Sigmoid colon (tissue), 6 donors: ENCODE measurements at regions not wholly inside any gene's neighbourhood (a gene's known extent, or its start where the extent isn't known, plus 50 kb on each side); places are given as distances from the start of the nearest gene placed in this dataset.

Source experiments
- DNase-seq: peaks from one replicate; pipeline ENCODE4 v3.0.0-alpha.2; 2019
- H3K27ac ChIP-seq, 4 donors: fragments of 200-600 bp; sonication (generic); one replicate each; pipeline ENCODE4 v1.5.1; 2016 to 2019; ENCODE audit warnings: mild to moderate bottlenecking in 1 of 4
- H3K27me3 ChIP-seq, 3 donors: fragments of 200-600 bp; sonication (generic); one replicate each; pipeline ENCODE4 v1.5.1; 2019; ENCODE audit warnings: mild to moderate bottlenecking in 1 of 3
- H3K36me3 ChIP-seq, 4 donors: fragments of 200-600 bp; sonication (generic); one replicate each; pipeline ENCODE4 v1.5.1; 2016 to 2019
- H3K4me1 ChIP-seq, 4 donors: fragments of 200-600 bp; sonication (generic); one replicate each; pipeline ENCODE4 v1.5.1; 2017 to 2019
- H3K4me3 ChIP-seq, 4 donors: fragments of 200-600 bp; sonication (generic); one replicate each; pipeline ENCODE4 v1.5.1; 2017 to 2019; ENCODE audit warnings: mild to moderate bottlenecking in 2 of 4, moderate library complexity in 1 of 4
- H3K9me3 ChIP-seq, 4 donors: fragments of 200-600 bp in 3 of 4; sonication (generic) in 3 of 4; one replicate each; pipeline versions ENCODE4 v1.5.1 to v1.6.1; 2013 to 2019
- EP300 ChIP-seq, 4 donors: sonication (generic); formaldehyde crosslinking; IDR thresholded peaks; one replicate each; pipeline ENCODE4 v1.6.1; 2017; ENCODE audit warnings: antibody characterized with exemption in 4 of 4
- POLR2A ChIP-seq, 2 donors: fragments of 450-650 bp; IDR thresholded peaks; one replicate each; pipeline ENCODE4 v1.6.1; 2016; ENCODE audit warnings: antibody characterized with exemption in 2 of 2, mild to moderate bottlenecking in 2 of 2, moderate library complexity in 2 of 2
- POLR2AphosphoS5 ChIP-seq, 4 donors: sonication (generic); formaldehyde crosslinking; IDR thresholded peaks; one replicate each; pipeline ENCODE4 v1.6.1; 2017; ENCODE audit warnings: antibody characterized with exemption in 4 of 4
- WGBS, 2 donors: extraction: QIAGEN DNeasy Blood & Tissue Kit; methylation state at CpG; one replicate each; pipeline ENCODE4 v1.1.7; 2013; 5-methylcytosine and 5-hydroxymethylcytosine counted together
- intact Hi-C: fragments of 100-400 bp; cut with DNase I; formaldehyde crosslinking; loops from one replicate; pipeline ENCODE4 v1.15.1; 2023
- TF ChIP-seq, protein P1 (sequence below), 4 experiments: fragments of 450-650 bp in 3 of 4; fragments of 200-600 bp in 1 of 4; IDR thresholded peaks; one replicate each; pipeline ENCODE4 v1.5.1; 2016 to 2019; ENCODE audit warnings: antibody characterized with exemption in 4 of 4, mild to moderate bottlenecking in 3 of 4, moderate library complexity in 2 of 4
- donor health status: healthy with polysubstance abuse.
- donor health status: healthy.

DNA sequence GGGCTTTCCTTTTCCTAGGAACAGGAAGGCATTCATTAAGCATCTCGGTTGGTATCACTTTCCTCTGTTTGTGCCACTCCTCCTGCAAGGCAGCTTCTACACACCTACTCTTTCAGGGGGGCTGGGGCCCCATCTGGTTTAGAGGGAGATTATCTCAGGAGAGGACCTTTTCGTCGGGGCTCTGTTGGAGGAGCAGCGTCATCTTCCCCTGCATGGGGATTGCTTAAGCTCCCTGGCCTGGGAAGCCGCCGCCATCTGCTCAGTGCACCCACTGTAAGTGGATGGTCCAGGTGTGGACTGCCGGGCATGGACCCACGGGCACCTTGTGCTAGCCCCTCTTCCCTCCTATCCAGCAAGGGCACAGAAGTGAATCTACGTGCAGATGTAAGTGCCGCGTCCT lies 355.3 kb upstream of the SMIM21 start:
- Histone ChIP-seq H3K27me3 (no peaks in the 10 kb centered on the region), H3K4me3 (no peak overlapping the region), H3K27ac (no peak overlapping the region), H3K4me1 (no peaks in the 10 kb centered on the region), H3K9me3 (no peaks in the 10 kb centered on the region), H3K36me3 (no peaks in the 10 kb centered on the region)
- intact Hi-C loops: no loop called here
- no peak for DNase-seq
- 89% methylated on average over 11 of the region's 11 CpGs for WGBS, 2 donors
- no peak for TF ChIP-seq EP300 (IDR thresholded peaks at IDR 0.05)
- no peak for TF ChIP-seq POLR2AphosphoS5 (IDR thresholded peaks at IDR 0.05)
- TF ChIP-seq, protein P1, sequence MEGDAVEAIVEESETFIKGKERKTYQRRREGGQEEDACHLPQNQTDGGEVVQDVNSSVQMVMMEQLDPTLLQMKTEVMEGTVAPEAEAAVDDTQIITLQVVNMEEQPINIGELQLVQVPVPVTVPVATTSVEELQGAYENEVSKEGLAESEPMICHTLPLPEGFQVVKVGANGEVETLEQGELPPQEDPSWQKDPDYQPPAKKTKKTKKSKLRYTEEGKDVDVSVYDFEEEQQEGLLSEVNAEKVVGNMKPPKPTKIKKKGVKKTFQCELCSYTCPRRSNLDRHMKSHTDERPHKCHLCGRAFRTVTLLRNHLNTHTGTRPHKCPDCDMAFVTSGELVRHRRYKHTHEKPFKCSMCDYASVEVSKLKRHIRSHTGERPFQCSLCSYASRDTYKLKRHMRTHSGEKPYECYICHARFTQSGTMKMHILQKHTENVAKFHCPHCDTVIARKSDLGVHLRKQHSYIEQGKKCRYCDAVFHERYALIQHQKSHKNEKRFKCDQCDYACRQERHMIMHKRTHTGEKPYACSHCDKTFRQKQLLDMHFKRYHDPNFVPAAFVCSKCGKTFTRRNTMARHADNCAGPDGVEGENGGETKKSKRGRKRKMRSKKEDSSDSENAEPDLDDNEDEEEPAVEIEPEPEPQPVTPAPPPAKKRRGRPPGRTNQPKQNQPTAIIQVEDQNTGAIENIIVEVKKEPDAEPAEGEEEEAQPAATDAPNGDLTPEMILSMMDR (IDR thresholded peaks at IDR 0.05): no peak
- no peak for TF ChIP-seq POLR2A (IDR thresholded peaks at IDR 0.05)

DNA sequence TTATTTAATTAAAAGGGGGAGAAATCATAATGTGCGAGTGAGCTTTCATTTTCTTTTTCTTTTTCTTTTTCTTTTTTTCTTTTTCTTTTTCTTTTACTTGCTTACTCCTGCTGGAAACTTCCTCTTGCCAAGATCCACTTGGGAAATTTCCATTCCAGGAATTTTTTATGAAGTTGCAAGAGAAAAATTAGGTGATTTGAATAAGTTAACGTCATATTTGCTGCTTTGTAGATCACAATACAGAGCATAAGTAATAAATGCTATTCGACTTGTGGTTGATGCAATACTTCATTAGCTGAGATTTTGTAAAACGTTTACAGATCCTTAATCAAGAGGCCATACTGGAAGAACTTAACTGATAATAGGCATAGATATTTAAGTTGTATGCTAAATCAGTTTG lies 354.7 kb upstream of the SMIM21 start:
- Histone ChIP-seq H3K27me3 (no peaks in the 10 kb centered on the region), H3K4me3 (no peak overlapping the region), H3K27ac (no peak overlapping the region), H3K9me3 (no peaks in the 10 kb centered on the region), H3K36me3 (no peaks in the 10 kb centered on the region), H3K4me1 (peaks cover 0 to under 1% (median 0%) of the 10 kb centered on the region in 4 donors)
- no peak for DNase-seq
- intact Hi-C loops: no loop called here
- TF ChIP-seq POLR2A (IDR thresholded peaks at IDR 0.05) (no peak), POLR2AphosphoS5 (IDR thresholded peaks at IDR 0.05) (no peak), EP300 (IDR thresholded peaks at IDR 0.05) (no peak)
- TF ChIP-seq, protein P1 (IDR thresholded peaks at IDR 0.05): no peak
- WGBS, 2 donors: 87% methylated on average over 4 of the region's 4 CpGs

DNA sequence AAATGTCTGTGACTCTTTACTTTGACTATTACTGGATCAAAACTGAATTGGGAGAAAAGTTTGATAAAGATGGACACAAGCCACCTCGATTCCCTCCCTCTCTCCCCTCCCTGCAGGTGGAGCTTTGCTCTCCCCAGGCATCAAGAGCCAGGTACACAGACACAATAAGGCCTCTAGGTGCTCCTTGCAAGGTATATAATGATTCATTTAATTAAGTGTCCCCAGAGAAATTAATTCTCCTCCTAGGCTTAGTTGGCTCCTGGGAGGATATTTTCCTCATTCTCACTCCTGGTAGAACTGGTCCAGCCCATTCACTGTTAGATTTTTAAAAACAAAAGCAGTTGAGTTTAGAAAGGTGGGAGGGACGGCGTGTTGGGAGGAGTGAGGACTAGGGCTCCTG lies 352.4 kb upstream of the SMIM21 start:
- H3K4me1 ChIP-seq: peaks cover 0 to 7% (median 4%) of the 10 kb centered on the region in 4 donors
- no peaks in the 10 kb centered on the region for H3K36me3 ChIP-seq
- H3K27ac ChIP-seq: no peak overlapping the region
- H3K9me3 ChIP-seq: no peaks in the 10 kb centered on the region
- no peak overlapping the region for H3K4me3 ChIP-seq
- no peaks in the 10 kb centered on the region for H3K27me3 ChIP-seq
- 59 to 80% methylated on average over 3 of the region's 3 CpGs for WGBS, 2 donors
- TF ChIP-seq POLR2A (IDR thresholded peaks at IDR 0.05) (no peak), POLR2AphosphoS5 (IDR thresholded peaks at IDR 0.05) (no peak), EP300 (IDR thresholded peaks at IDR 0.05) (no peak)
- TF ChIP-seq, protein P1 (IDR thresholded peaks at IDR 0.05): no peak
- DNase-seq: no peak
- intact Hi-C loops: no loop called here

DNA sequence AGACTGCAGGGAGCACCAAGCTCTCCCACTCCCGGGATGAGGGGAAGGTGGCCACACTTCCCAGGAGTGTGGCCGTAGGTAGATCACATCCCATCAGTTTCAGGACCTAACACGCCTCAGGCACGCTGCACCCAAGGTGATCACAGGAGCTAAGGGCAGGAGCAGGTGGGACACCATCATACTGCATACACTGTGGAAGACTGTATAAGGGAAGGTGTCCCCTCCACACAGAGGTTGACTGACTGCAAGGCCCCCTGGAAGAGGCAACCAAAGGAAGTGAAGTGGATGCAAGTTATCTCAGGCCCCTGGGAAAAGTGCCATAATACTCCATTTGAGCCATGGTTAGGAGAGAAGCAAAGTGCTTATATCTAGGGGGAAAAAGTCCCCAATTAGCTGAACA lies 351.9 kb upstream of the SMIM21 start:
- H3K4me3 ChIP-seq: no peak overlapping the region

DNA sequence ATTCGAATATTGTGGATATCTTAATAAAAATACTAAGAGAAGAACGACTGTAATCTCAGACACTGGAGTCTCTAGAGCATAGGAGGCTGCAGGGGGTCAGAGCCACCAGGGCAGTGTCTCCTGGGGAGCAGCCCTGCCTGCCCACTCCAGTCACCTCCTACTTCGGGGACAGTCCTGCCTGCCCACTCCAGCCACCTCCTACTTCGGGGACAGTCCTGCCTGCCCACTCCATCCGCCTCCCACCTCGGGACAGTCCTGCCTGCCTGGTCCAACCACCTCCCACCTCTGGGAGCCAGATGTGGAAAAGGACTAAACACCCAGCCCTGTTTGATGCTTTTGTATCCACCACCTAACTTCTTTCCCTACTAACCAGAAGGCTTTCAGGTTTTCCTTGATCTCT lies 350.1 kb upstream of the SMIM21 start:
- no peak for DNase-seq
- H3K4me3 ChIP-seq: no peak overlapping the region
- H3K27me3 ChIP-seq: no peaks in the 10 kb centered on the region
- no peaks in the 10 kb centered on the region for H3K9me3 ChIP-seq
- H3K36me3 ChIP-seq: no peaks in the 10 kb centered on the region
- H3K27ac ChIP-seq: no peak overlapping the region
- intact Hi-C loops: no loop called here
- peaks cover 0 to 29% (median 7%) of the 10 kb centered on the region in 4 donors for H3K4me1 ChIP-seq
- 67 to 71% methylated on average over 6 of the region's 6 CpGs for WGBS, 2 donors
- TF ChIP-seq POLR2A (IDR thresholded peaks at IDR 0.05): no peak
- TF ChIP-seq EP300 (IDR thresholded peaks at IDR 0.05): no peak
- no peak for TF ChIP-seq POLR2AphosphoS5 (IDR thresholded peaks at IDR 0.05)
- TF ChIP-seq, protein P1 (IDR thresholded peaks at IDR 0.05): no peak

More for the DNA sequence above, 351.9 kb upstream of the SMIM21 start:
- Histone ChIP-seq H3K9me3 (no peaks in the 10 kb centered on the region), H3K36me3 (no peaks in the 10 kb centered on the region), H3K27me3 (no peaks in the 10 kb centered on the region), H3K27ac (no peak overlapping the region), H3K4me1 (peaks cover 0 to 12% (median 5%) of the 10 kb centered on the region in 4 donors)
- TF ChIP-seq, protein P1 (IDR thresholded peaks at IDR 0.05): no peak
- TF ChIP-seq EP300 (IDR thresholded peaks at IDR 0.05): no peak
- intact Hi-C loops: no loop called here
- 87 to 88% methylated on average over 4 of the region's 4 CpGs for WGBS, 2 donors
- no peak for DNase-seq
